MCF 10A (cell line): ENCODE measurements at regions not wholly inside any gene's neighbourhood (a gene's known extent, or its start where the extent isn't known, plus 50 kb on each side); places are given as distances from the start of the nearest gene placed in this dataset.
A peak's percentile ranks its signal among the peaks of the same experiment; 100 is the strongest.

Experiments used
- BruUV-seq: library from RNA; stranded (reverse); fragments of 400-500 nt; replicated peaks from 2 replicates; lab custom pipeline; 2021; lab: Mats Ljungman, UMichigan
- CTCF ChIA-PET: fragments of 300-600 bp; sonication (Branson Sonifier 250); formaldehyde crosslinking; extraction: SDS; loops from one replicate; lab custom pipeline; 2021; ENCODE audit warnings: antibody characterized with exemption, inconsistent platforms; lab: Yijun Ruan, JAX
- POLR2A ChIA-PET: fragments of 300-600, 350-650 bp; sonication (Branson Sonifier 250); formaldehyde crosslinking; extraction: SDS; loops from one replicate; lab custom pipeline; 2020; ENCODE audit warnings: antibody characterized with exemption, inconsistent platforms; lab: Yijun Ruan, JAX
- DNase-seq: peaks from one replicate; pipeline ENCODE4 v3.0.0-alpha.2; 2018; ENCODE audit not compliant: unreplicated experiment
- H3K27ac Mint-ChIP-seq: one replicate; pipeline ENCODE4 v1.8.0; 2022; ENCODE audit warnings: mild to moderate bottlenecking, low read depth, mixed read lengths; ENCODE audit not compliant: unreplicated experiment
- H3K27me3 Mint-ChIP-seq: one replicate; pipeline ENCODE4 v1.8.0; 2022; ENCODE audit warnings: mixed read lengths; ENCODE audit not compliant: insufficient read depth, unreplicated experiment
- H3K36me3 Mint-ChIP-seq: one replicate; pipeline ENCODE4 v1.8.0; 2022; ENCODE audit warnings: mild to moderate bottlenecking, moderate library complexity, mixed read lengths; ENCODE audit not compliant: insufficient read depth, unreplicated experiment
- H3K4me1 Mint-ChIP-seq: one replicate; pipeline ENCODE4 v1.8.0; 2022; ENCODE audit warnings: mixed read lengths; ENCODE audit not compliant: insufficient read depth, unreplicated experiment
- H3K4me3 Mint-ChIP-seq: one replicate; pipeline ENCODE4 v1.8.0; 2022; ENCODE audit warnings: mild to moderate bottlenecking, moderate library complexity, mixed read lengths; ENCODE audit not compliant: unreplicated experiment
- H3K9me3 Mint-ChIP-seq: one replicate; pipeline ENCODE4 v1.8.0; 2022; ENCODE audit warnings: mixed read lengths; ENCODE audit not compliant: unreplicated experiment
- CTCF ChIP-seq: fragments of 200-600 bp; IDR thresholded peaks from one replicate; pipeline ENCODE4 v1.8.0; 2022; ENCODE audit warnings: antibody characterized with exemption, mild to moderate bottlenecking; ENCODE audit not compliant: unreplicated experiment
- intact Hi-C: fragments of 100-400 bp; cut with micrococcal nuclease; formaldehyde crosslinking; loops from 2 replicates; pipeline ENCODE4 v1.14.1; 2022

DNA sequence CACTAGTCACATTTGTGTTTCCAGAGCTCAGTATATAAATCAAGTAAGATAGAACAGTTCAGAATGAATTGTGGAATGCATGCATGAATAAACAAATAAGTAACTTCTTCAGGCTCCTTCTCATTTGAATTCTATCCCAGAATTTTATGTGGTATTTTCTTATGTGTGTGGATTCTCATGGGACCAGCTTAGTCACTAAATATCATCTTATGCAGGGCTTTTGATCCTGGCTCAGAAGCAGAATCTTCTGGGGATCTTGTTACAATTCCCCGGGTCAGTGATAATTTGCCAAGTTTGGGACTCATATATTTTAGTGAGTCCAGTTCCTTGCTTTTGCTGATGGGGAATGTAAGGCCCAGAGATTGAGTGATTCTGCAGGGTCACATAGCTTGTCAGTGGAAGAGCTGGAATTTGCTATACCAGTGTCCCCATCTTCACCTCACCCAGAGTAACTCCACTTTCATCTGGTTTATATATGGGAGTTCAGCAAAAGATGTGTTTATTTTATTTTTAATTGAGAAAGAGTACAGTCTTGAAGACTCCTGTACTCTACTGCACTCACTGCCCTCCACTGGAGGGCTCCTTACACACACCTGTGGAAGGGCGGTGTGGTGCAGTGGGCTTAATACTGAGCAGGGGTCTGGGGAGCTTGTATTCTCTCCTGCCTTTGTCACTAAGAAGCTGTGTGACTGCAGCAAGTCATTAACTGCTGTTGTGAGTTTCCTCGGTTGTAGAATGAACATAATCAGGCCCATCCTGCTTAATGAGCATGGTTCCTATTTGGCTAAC is 198.2 kb upstream of the CXorf66 start:
- Mint-ChIP-seq H3K27ac (no peak overlapping the region), H3K36me3 (no peaks in the 10 kb centered on the region), H3K9me3 (no peaks in the 10 kb centered on the region), H3K4me1 (no peaks in the 10 kb centered on the region), H3K4me3 (no peak overlapping the region), H3K27me3 (no peaks in the 10 kb centered on the region)
- POLR2A ChIA-PET: interaction anchor here (1.1 kb wide), 1 partner anchor 16 kb away, joined by 3 read pairs; no protein-coding TSS in a partner anchor
- CTCF ChIA-PET: interaction anchor here (0.6 to 2.5 kb wide), 3 partner anchors 14 to 24 kb away, joined by 3 to 14 read pairs (median 3); no protein-coding TSS in a partner anchor
- DNase-seq: no peak
- no peak for TF ChIP-seq CTCF
- BruUV-seq: no TSS peak
- intact Hi-C loops: no loop called here

DNA sequence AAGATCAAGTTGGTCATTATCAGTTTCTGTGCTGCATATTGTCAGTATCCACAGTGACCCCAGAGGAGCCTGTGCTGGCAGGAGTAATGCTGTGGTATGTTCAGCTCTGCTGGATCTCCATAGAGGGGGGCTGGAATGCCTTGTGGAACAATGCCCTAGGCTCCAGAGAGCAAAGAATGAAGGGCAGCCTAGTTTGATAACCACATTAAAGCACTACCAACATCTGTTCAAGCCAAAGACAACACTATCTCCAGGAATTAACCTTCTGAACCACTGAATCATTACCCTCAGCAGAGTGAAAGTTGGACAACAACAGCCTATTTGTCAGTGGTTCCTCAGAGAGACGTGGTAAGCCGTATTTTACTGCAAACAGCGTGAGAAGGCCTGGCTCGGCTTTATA is 192.3 kb upstream of the CXorf66 start:
- H3K27ac Mint-ChIP-seq: no peak overlapping the region
- no TSS peak for BruUV-seq
- CTCF ChIA-PET: interaction anchor here (0.7 to 1.2 kb wide), 3 partner anchors 15 to 80 kb away, joined by 3 to 4 read pairs (median 3); no protein-coding TSS in a partner anchor
- TF ChIP-seq CTCF: no peak
- no peak overlapping the region for H3K4me3 Mint-ChIP-seq
- POLR2A ChIA-PET: no interaction called here
- H3K36me3 Mint-ChIP-seq: no peaks in the 10 kb centered on the region
- peaks cover 11% of the 10 kb centered on the region for H3K27me3 Mint-ChIP-seq
- H3K9me3 Mint-ChIP-seq: no peaks in the 10 kb centered on the region
- DNase-seq: peak; percentile 70
- intact Hi-C loops: no loop called here
- H3K4me1 Mint-ChIP-seq: peaks cover 8% of the 10 kb centered on the region

DNA sequence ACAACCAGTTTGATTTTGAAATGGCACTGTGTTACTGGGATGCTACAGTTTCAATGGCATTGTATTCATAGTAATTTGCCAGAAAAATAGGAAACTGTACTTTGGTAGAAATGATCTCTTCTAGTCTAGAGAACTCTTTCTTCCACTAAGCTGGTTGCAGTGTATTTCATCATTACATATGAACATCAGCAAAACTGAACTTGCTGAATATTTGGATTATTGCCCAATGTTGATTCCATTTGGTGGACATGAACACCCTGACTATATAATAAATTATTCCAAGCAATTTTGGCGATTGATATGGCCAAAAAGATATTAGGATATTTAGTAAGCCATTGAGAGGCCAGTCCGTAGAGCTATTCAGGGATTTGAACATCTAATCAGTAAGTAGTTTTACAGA is 191.8 kb upstream of the CXorf66 start:
- Mint-ChIP-seq H3K4me3 (no peak overlapping the region), H3K4me1 (peaks cover 8% of the 10 kb centered on the region), H3K36me3 (no peaks in the 10 kb centered on the region), H3K27ac (no peak overlapping the region), H3K9me3 (no peaks in the 10 kb centered on the region), H3K27me3 (peaks cover 11% of the 10 kb centered on the region)
- ChIA-PET CTCF (interaction anchor here (0.8 kb wide), 1 partner anchor 16 kb away, joined by 4 read pairs; no protein-coding TSS in a partner anchor), POLR2A (interaction anchor here (0.7 kb wide), 1 partner anchor 354 kb away, joined by 3 read pairs; no protein-coding TSS in a partner anchor)
- TF ChIP-seq CTCF: no peak
- no TSS peak for BruUV-seq
- DNase-seq: no peak
- intact Hi-C loops: no loop called here

DNA sequence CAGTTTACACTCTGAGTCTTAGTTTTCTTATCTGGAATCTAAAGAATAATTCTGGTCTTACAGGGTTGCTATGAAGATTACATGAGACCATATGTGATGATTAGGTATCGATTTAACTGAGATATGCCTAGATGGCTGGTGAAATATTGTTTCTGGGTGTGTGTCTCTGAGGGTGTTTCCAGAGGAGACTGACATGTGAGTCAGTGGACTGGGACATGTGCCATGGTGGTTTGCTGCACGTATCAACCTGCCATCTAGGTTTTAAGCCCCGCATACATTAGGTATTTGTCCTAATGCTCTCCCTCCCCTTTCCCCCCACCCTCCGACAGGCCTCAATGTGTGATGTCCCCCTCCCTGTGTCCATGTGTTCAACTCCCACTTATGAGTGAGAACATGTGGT is 186.0 kb upstream of the CXorf66 start:
- intact Hi-C loops: no loop called here
- Mint-ChIP-seq H3K27ac (no peak overlapping the region), H3K4me1 (no peaks in the 10 kb centered on the region), H3K36me3 (no peaks in the 10 kb centered on the region), H3K27me3 (peaks cover 4% of the 10 kb centered on the region), H3K9me3 (no peaks in the 10 kb centered on the region), H3K4me3 (no peak overlapping the region)
- DNase-seq: peak; percentile 59
- ChIA-PET CTCF (no interaction called here), POLR2A (interaction anchor here (0.6 kb wide), 1 partner anchor 550 kb away, joined by 3 read pairs; no protein-coding TSS in a partner anchor)
- no TSS peak for BruUV-seq
- TF ChIP-seq CTCF: no peak
